Inflammatory macrophage treated with lipopolysaccharide for 4 hours (primary cell): ENCODE measurements at regions not wholly inside any gene's neighbourhood (a gene's known extent, or its start where the extent isn't known, plus 50 kb on each side); places are given as distances from the start of the nearest gene placed in this dataset.
"Not testable (repeated sequence)": the region's sequence is repeated elsewhere in the genome, so short reads cannot be mapped to it uniquely, and the experiment has no call there.

Source experiments
- DNase-seq: peaks from one replicate; pipeline ENCODE4 v3.0.0-alpha.2; 2020

GRCh38 chr14:30445852-30446251 is 113.1 kb upstream of the G2E3 start:
- no peak for DNase-seq

GRCh38 chr14:30450631-30451545 is 108.1 kb upstream of the G2E3 start:
- DNase-seq, result no peak

GRCh38 chr14:30456296-30456695 is 102.7 kb upstream of the G2E3 start:
- DNase-seq, result no peak

- DNase-seq, result no peak
Observed at GRCh38 chr14:30462358-30462757, 96.6 kb upstream of the G2E3 start.

- DNase-seq, result no peak
Observed at GRCh38 chr14:30464481-30464880, 94.5 kb upstream of the G2E3 start.

- no peak for DNase-seq
Observed at GRCh38 chr14:30468354-30468753, 90.6 kb upstream of the G2E3 start.

- DNase-seq, result no peak
Observed at GRCh38 chr14:30471980-30472379, 87.0 kb upstream of the G2E3 start.

- not testable (repeated sequence) for DNase-seq
Observed at GRCh38 chr14:30473846-30474696, 84.9 kb upstream of the G2E3 start.

- no peak for DNase-seq
Observed at GRCh38 chr14:30482276-30482675, 76.7 kb upstream of the G2E3 start.

GRCh38 chr14:30484201-30484600 is 74.8 kb upstream of the G2E3 start:
- no peak for DNase-seq

GRCh38 chr14:30484976-30485375 is 74.0 kb upstream of the G2E3 start:
- no peak for DNase-seq

- no peak for DNase-seq
Observed at GRCh38 chr14:30496852-30497251, 62.1 kb upstream of the G2E3 start.

GRCh38 chr14:30499358-30499757 is 59.6 kb upstream of the G2E3 start:
- DNase-seq, result no peak

- no peak for DNase-seq
Observed at GRCh38 chr14:30500222-30500621, 58.7 kb upstream of the G2E3 start.

- peak; percentile 5 for DNase-seq
Observed at GRCh38 chr14:30507209-30507608, 51.7 kb upstream of the G2E3 start.
